ENCODE measurements at regions not wholly inside any gene's neighbourhood (a gene's known extent, or its start where the extent isn't known, plus 50 kb on each side); places are given as distances from the start of the nearest gene placed in this dataset.
"Not testable (repeated sequence)": the region's sequence is repeated elsewhere in the genome, so short reads cannot be mapped to it uniquely, and the experiment has no call there.

DNA sequence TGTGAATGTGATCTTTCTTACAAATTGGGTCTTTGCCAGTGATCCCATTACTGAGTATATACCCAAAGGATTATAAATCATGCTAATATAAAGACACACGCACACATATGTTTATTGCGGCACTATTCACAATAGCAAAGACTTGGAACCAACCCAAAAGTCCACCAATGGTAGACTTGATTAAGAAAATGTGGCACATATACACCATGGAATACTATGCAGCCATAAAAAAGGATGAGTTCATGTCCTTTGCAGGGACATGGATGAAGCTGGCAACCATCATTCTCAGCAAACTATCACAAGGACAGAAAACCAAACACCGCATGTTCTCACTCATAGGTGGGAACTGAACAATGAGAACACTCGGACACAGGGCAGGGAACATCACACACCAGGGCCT lies 55.5 kb upstream of the ATP2B1 start:
- TF ChIP-seq, protein P1, sequence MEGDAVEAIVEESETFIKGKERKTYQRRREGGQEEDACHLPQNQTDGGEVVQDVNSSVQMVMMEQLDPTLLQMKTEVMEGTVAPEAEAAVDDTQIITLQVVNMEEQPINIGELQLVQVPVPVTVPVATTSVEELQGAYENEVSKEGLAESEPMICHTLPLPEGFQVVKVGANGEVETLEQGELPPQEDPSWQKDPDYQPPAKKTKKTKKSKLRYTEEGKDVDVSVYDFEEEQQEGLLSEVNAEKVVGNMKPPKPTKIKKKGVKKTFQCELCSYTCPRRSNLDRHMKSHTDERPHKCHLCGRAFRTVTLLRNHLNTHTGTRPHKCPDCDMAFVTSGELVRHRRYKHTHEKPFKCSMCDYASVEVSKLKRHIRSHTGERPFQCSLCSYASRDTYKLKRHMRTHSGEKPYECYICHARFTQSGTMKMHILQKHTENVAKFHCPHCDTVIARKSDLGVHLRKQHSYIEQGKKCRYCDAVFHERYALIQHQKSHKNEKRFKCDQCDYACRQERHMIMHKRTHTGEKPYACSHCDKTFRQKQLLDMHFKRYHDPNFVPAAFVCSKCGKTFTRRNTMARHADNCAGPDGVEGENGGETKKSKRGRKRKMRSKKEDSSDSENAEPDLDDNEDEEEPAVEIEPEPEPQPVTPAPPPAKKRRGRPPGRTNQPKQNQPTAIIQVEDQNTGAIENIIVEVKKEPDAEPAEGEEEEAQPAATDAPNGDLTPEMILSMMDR (IDR thresholded peaks at IDR 0.05 in 8 of 11, conservative IDR thresholded peaks at IDR 0.05 in 3 of 11): not testable (repeated sequence)
- TF ChIP-seq POLR2AphosphoS5 (IDR thresholded peaks at IDR 0.05): not testable (repeated sequence)

Data from spleen (tissue), 7 donors.